Esophagus muscularis mucosa (tissue), 3 donors: ENCODE measurements at regions not wholly inside any gene's neighbourhood (a gene's known extent, or its start where the extent isn't known, plus 50 kb on each side); places are given as distances from the start of the nearest gene placed in this dataset.
A peak's percentile ranks its signal among the peaks of the same experiment; 100 is the strongest.

Source experiments
- POLR2A ChIP-seq: fragments of 450-650 bp; IDR thresholded peaks from one replicate; pipeline ENCODE4 v1.6.1; 2017; ENCODE audit warnings: antibody characterized with exemption, moderate library complexity, mild to moderate bottlenecking, low read depth
- POLR2AphosphoS5 ChIP-seq, 2 donors: sonication (generic); formaldehyde crosslinking; IDR thresholded peaks; one replicate each; pipeline ENCODE4 v1.6.1; 2017; ENCODE audit warnings: antibody characterized with exemption in 2 of 2
- TF ChIP-seq, protein P1 (sequence below), 3 experiments: fragments of 200-600 bp in 2 of 3; fragments of 450-650 bp in 1 of 3; sonication (generic) in 2 of 3; IDR thresholded peaks; one replicate each; pipeline ENCODE4 v1.5.1; 2017 to 2019; ENCODE audit warnings: antibody characterized with exemption in 3 of 3, mild to moderate bottlenecking in 2 of 3, moderate library complexity in 1 of 3

DNA sequence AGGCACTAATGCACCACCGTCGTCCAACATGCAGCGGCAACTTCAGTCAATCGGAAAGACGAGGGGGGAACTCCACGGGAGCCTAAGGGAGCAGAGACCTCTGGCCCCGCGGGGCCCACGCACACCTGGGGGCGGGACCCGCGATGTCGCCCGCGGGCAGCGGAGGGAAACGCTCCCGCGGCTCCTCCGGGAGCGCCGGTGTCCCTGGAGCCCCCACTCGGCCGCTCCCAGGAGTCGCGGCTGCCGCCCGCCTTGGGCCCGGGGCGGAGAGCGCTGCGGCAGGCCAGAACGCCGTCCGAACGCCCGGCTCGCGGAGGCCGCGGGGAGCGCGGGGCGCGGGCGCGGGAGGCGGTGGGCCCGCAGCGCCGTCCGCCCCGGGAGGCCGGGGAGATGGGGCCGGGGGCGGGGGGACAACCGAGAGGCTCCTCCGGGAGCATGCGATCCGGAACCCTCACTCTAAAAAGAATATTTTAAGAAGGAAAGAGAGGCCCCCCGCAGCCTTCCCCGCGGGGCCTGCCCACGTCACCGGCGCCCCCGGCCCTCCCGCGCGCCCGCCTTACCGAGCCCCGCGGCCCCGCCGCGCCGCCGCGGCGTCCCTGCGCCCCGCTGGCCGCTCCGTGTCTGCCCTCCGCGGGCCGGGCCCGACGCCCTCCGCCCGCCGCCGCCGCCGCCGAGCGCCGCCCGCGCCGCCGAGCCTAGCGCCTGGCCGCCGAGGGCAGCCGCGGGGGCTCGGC is 86.6 kb upstream of the ARHGAP32 start:
- TF ChIP-seq, protein P1, sequence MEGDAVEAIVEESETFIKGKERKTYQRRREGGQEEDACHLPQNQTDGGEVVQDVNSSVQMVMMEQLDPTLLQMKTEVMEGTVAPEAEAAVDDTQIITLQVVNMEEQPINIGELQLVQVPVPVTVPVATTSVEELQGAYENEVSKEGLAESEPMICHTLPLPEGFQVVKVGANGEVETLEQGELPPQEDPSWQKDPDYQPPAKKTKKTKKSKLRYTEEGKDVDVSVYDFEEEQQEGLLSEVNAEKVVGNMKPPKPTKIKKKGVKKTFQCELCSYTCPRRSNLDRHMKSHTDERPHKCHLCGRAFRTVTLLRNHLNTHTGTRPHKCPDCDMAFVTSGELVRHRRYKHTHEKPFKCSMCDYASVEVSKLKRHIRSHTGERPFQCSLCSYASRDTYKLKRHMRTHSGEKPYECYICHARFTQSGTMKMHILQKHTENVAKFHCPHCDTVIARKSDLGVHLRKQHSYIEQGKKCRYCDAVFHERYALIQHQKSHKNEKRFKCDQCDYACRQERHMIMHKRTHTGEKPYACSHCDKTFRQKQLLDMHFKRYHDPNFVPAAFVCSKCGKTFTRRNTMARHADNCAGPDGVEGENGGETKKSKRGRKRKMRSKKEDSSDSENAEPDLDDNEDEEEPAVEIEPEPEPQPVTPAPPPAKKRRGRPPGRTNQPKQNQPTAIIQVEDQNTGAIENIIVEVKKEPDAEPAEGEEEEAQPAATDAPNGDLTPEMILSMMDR (IDR thresholded peaks at IDR 0.05) = peak in 1 of 3 experiments; percentile 6
- no peak for TF ChIP-seq POLR2AphosphoS5 (IDR thresholded peaks at IDR 0.05)
- no peak for TF ChIP-seq POLR2A
